ENCODE measurements at regions not wholly inside any gene's neighbourhood (a gene's known extent, or its start where the extent isn't known, plus 50 kb on each side); places are given as distances from the start of the nearest gene placed in this dataset.

GRCh38 chr12:105977236-105977635 lies 161.5 kb downstream of the NUAK1 start:
- no peak for DNase-seq

- DNase-seq: no peak
Observed at GRCh38 chr12:105977652-105978051, 161.1 kb downstream of the NUAK1 start.

DNA sequence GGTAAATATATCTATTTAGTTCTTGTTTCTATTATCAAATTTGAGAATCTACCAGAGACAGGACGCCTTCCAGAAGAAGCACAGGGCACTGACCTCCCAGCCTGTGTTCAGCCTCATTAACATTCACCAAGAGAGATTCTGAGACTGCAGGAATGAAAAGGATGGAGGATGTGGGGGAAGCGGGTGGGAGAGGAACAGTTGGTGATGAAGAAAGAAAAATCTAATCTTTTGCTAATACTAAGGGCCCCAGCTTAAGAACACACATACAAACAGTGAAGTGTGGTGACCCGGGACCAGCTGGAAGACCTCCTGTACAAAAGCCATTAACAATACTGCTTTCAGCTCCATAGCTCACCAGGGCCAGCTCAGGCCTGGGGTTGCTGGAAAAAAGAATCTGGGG lies 160.5 kb downstream of the NUAK1 start:
- DNase-seq: no peak

DNA sequence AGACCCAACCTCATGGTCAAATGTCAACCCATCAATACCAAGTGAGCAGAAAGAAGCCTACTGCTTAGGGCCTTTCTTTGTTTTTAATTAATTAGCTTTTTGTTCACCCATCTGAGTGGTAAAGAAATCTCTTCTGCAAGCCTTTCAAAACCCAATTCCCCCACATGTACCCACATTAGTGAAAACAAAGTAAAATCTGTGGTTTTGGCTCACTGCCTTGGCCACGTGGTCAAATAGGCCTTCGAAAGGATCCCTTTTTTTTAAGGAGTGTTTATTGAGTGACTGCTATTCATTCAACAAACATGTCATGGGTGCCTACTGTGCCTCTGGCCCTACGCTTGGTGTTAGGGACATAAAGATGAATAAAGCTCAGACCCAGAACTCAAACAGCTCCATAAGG lies 160.1 kb downstream of the NUAK1 start:
- DNase-seq: no peak

- DNase-seq: peak; percentile 44
Observed at GRCh38 chr12:105980085-105980484, 158.7 kb downstream of the NUAK1 start.

GRCh38 chr12:105980533-105980932 lies 158.2 kb downstream of the NUAK1 start:
- DNase-seq: no peak

GRCh38 chr12:105982022-105982421 lies 156.7 kb downstream of the NUAK1 start:
- no peak for DNase-seq

DNA sequence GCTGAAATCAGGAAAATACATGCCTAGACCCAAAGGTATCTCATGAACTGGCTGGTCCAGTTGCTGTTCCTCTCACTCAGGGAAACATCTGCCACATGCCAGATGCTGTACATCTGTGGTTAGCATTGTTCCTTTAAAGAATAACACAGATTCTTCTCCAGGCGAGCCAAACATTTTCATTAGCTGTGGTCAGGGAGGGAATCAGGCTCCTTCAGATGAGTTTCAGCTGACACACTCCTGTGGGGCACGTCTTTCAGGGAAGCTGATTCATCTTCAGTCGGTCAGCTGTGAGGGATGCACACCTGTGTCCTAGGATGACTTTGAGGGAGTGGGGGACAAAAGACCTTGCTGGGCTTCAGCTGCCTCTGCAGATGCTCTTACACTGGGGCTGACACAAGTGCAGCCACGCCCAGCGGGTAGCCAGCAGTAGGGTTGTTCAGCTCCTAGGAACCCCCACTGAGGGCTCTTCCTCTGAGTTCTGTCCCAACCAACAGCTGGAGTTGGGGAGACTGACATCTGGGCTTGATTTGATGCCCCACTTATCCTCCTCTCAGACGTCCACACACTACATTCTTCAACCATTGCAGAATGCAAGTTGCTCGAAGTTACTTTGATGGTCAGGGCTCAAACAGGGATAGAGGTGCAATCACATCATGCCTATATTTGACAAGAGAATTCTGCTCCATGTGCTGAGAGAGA lies 155.0 kb downstream of the NUAK1 start:
- DNase-seq: no peak

DNA sequence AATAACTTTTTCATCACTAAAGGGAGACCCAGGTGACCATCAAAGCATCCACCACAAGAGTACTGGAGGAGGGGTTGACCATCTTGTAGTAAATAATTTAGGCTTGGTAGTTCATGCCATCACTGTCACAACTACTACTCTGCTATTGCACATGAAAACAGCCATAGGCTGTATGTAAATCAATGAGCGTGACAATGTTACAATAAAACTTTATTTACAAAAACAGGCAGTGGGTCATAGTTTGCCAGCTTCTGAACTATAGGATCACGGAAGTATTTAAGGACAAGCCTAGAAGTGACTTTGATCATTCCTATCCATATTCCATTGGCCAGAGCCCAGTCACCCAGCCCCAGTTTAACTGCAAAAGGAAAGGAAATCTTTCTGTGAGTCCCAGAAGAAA lies 153.4 kb downstream of the NUAK1 start:
- no peak for DNase-seq

DNA sequence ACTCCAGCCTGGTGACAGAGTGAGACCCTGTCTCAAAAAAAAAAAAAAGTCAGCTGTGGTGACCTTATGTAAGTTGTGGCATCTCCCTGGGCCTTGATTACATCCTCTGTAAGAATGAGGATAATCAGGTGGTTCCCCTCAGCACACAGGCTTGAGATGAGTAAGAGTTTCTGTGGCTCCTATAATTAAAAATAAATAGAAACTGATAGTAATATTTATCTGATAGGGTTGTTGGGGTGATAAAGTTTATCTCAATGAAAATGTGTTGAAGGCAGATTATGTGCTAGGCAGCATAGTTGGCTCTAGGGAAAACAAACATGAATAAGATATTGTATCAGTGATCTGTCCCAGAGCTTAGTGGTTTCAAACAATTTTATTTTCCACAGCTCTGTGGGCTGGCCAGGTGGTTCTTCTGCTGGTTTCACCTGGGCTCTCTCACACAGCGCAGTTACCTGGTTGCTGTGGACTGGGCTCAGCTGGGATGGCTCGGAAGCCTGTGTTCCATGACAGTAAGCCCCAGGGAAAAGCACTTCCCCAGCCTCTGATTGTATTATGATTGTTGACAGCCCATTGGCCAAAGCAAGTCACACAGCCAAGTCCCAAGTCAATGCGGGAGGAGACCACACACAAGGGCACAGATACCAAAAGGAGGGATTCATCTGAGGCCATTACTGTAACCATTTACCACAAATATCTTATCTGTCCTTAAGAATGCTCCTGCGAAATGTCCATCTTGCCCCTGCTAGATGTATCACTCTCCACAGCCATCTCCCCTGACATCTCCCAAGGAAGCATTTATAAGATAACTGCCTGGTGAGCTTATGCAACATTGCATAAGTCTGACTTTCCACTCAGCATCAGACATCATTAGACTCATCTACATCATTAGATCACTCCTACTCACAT lies 151.7 kb downstream of the NUAK1 start:
- no peak for DNase-seq

- DNase-seq: no peak
Observed at GRCh38 chr12:105987685-105988035, 151.1 kb downstream of the NUAK1 start.

DNA sequence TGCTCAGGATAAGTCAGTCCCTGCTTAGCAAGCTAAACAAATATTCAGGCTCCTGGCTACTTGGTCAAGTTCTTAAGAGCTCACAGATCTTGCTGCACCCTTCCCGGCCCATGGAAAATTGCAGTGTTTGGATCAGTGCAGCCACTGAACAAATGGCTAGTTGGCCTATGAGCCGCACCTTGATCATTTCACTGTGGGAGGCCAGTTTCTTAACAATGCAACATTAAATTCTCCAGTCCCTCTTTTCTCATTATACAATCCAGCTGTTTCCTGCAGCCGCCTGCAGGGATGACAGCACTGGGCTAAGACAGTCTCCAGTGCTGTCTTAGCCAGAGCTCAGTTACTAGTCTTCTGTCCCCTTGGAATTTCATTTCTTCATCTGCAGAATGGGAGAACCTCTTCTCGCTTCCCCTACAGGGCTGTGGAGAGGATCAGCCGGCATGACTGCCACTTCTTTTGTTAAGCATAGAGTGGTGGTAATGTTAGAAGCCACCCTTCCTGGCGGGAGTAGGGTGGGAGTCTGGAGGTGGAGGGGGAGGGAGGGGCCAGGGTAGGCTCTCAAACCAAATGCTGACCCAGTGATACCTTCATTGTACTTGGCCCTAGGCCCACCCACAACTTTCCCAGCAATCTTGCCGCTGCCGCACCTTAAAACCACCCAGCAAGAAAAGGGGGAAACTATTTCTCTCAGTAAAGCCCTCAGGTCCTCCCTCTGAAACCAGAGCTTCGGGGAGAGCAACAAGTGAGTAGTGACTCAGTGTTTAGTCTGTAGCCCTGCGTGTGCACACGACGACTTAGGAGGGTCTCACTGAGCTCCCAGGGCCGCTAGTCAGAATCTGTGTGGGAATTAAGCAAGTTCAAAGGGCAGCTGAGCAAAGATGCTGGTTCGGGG lies 145.7 kb downstream of the NUAK1 start:
- DNase-seq: no peak

DNA sequence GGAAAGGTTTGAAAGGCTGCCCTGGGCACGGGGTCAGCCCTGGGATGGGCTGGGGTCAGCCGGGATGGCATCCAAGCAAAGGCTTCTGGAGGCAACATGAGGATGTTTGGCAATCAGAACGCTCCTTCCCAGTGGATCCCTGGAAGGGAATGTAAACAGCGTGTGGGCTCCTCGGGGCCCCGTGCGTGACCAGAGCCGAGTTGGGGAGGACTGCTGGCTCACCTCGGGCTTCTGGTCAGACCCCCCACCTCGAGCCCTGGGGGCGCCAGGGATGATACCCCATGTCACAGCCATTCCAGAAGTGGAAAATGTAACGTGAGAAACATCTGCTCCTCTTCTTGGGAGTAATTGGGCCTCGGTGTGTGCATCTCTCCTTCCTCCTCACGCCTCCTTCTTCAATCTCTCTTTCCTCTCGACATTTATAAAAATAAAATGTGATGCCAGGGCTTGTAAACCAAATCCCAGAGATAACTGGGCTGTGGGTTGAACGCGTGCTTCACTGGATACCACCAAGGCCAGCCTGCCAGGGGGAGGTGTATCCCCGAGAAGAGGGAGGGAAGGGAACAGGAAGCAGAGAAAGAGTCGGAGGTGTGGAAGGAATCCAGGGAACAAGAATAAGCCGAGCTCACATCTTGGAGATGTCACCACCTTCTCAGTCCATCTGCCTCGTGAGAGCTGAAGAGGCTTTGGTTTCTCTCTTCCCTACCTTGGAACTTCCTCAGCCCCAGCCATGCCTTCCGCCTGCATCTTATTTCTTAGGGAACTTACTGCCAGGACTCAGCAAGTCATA lies 144.8 kb downstream of the NUAK1 start:
- no peak for DNase-seq

DNA sequence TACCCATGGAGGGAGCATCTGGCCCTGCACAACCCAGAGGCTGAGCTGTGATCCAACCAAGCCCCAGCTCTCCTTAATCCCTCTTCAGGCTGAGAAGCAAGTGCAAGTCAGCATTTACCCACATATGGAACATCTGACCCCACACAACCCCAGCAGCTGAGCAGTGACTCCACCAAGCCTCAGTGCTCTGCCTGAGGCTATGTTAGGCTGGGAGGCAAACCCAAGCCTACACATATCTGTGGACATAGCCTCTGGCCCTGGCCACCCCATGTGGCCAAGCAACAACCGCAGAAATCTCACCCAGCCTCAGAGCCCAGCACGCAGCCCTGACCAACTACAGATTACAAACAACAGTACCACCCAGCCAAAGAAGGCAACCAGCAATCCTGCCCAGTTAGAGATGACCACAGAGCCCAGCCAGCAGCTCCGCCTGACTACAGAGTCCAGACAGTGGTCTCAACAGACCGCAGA lies 142.8 kb downstream of the NUAK1 start:
- DNase-seq: no peak

- DNase-seq: no peak
Observed at GRCh38 chr12:105998561-105998960, 140.2 kb downstream of the NUAK1 start.

GRCh38 chr12:106000382-106001104 lies 138.2 kb downstream of the NUAK1 start:
- DNase-seq: no peak

GRCh38 chr12:106001105-106001836 lies 137.5 kb downstream of the NUAK1 start:
- DNase-seq: no peak

- DNase-seq: no peak
Observed at GRCh38 chr12:106001837-106002218, 136.9 kb downstream of the NUAK1 start.

DNA sequence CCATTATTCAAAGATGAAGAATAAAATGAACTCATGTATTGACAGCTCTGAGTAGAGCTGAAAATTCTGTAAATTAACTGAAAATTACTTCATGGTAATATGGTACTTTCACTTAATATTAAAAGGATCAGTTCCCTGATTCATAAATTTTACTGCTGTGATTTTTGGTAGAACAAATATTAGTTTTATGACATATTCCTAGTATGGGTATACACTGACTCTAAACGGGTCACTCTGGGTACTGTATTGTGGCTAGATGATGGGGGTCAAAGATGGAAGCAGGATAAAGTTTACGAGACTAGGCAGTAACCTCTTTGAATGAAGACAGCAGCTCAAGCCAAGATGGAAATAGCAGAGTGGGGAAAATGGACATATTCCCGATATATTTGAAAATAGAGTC lies 135.5 kb downstream of the NUAK1 start:
- no peak for DNase-seq

DNA sequence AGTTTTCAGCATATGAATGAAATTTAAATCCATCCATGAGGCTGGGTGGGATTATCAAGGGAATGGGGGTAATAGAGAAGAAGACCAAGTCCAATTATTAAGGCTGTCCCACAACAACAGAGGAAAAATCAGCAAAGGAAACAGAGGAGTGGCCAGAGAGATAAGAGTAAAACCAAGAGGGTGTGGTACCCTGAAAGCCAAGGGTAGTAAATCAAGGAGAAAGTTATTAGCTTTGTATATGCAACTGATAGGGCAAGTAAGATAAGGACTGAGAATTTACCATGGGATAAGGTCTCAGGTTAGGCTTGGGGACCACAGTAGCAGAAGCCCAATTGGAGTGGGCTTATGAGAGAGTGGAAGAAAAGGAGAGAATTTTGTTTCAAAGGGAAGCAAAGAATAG lies 134.5 kb downstream of the NUAK1 start:
- no peak for DNase-seq

DNA sequence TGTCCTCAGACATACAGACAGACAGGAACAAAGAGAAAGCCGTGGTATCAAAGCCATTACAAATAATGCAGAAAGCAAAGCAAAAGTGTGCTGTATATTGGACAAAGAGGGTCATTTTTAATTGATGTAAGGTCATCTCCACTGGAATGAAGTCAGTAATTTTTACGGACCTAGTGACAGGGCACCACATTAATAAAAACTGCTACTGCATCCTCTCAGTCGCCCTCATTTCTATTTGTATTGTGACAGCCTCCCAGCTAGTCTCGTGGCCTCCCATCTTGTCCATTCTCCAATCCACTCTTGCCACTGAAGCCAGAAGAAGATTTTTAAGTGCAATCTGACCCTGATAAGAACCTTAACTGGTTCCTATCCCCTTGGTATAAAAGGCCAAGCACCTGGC lies 132.4 kb downstream of the NUAK1 start:
- no peak for DNase-seq
